ENCODE measurements at regions not wholly inside any gene's neighbourhood (a gene's known extent, or its start where the extent isn't known, plus 50 kb on each side); places are given as distances from the start of the nearest gene placed in this dataset.

DNA sequence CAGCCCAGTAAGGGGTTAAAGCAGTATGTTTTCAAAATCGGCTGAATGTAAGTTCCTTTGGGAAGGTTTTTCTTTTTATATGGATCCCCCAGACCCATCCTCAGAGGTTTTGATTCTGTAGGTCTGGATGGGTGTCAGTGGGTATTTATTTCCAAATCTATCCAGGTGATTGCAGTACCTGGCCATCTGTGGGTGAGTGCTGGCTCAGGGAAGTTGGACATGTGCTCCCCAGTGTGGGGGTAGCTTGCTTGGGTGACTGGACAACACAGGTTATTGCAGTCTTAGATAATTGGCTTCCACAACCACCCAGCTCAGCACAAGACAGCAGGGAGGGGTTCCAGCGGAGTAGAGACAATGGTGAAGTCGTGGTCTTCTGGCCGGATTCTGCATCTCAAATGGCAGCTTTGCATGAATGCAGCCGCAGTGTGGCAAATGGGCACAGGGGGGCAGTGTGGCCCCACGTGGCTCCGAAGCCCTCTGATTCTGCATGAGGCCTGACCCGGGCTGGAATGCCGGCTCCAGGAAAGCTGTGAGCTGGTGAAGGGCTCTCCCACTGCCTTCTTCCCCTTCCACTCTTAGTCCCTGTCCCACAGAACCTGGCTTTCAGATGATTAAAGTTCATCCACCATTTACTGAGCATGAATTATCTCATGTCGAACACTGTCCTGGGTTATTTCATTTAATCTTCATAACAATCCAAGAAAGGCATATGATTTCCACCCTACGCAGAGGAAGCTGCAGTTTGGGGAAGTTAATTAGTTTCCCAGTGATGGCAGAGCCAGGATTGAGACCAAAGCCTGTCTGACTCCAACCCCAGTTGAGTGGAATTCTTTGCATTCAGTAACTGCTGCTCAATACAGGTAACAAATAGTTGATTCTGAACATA lies 64.5 kb upstream of the SYPL1 start:
- H3K27me3 ChIP-seq: no peaks in the 10 kb centered on the region
- H3K36me3 ChIP-seq (replicated peaks in 1 of 2): no peaks in the 10 kb centered on the region
- TF ChIP-seq POLR2A (IDR thresholded peaks at IDR 0.05): peak in 1 of 2 donors; percentile 35
- TF ChIP-seq, protein P1, sequence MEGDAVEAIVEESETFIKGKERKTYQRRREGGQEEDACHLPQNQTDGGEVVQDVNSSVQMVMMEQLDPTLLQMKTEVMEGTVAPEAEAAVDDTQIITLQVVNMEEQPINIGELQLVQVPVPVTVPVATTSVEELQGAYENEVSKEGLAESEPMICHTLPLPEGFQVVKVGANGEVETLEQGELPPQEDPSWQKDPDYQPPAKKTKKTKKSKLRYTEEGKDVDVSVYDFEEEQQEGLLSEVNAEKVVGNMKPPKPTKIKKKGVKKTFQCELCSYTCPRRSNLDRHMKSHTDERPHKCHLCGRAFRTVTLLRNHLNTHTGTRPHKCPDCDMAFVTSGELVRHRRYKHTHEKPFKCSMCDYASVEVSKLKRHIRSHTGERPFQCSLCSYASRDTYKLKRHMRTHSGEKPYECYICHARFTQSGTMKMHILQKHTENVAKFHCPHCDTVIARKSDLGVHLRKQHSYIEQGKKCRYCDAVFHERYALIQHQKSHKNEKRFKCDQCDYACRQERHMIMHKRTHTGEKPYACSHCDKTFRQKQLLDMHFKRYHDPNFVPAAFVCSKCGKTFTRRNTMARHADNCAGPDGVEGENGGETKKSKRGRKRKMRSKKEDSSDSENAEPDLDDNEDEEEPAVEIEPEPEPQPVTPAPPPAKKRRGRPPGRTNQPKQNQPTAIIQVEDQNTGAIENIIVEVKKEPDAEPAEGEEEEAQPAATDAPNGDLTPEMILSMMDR (IDR thresholded peaks at IDR 0.05): peak; percentile 85 to 99 (median 97)
- H3K4me3 ChIP-seq: no peak overlapping the region
- 15 to 21% (median 17%) methylated on average over 8 to 11 of the region's 11 CpGs for WGBS, 4 donors
- intact Hi-C loops (cut with DNase I): loop anchor here (5.0 to 10.0 kb wide), 2 partner anchors 286 to 548 kb away; no protein-coding TSS in a partner anchor
- no peaks in the 10 kb centered on the region for H3K9me3 ChIP-seq (replicated peaks in 1 of 3)
- no peaks in the 10 kb centered on the region for H3K4me1 ChIP-seq (replicated peaks in 1 of 2)
- peak overlapping the region in 1 of 5 donors; percentile 60 for H3K27ac ChIP-seq
- peak; percentile 77 to 95 (median 87) for DNase-seq

DNA sequence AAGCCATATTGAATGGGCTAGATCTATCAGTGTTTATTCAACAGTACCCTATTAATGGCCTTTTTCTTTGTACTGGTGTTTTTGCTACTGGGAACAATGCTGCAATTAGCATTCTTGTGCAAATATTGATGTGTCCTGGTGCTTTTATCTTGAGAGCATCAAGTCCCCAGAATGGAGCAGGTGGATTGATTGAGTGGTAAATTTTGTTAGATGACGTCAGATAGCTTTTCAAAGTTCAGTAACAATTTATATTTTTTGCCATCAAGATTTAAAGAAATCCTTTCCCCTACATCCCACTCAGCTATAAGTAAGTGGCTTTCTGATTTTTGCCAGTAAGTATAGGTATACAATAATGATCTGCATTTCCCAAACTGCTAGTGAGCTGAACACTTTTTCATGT lies 63.4 kb upstream of the SYPL1 start:
- Histone ChIP-seq H3K4me3 (no peak overlapping the region), H3K4me1 (replicated peaks in 1 of 2) (no peaks in the 10 kb centered on the region), H3K9me3 (replicated peaks in 1 of 3) (no peaks in the 10 kb centered on the region), H3K27ac (no peak overlapping the region), H3K36me3 (replicated peaks in 1 of 2) (no peaks in the 10 kb centered on the region), H3K27me3 (no peaks in the 10 kb centered on the region)
- DNase-seq: no peak
- intact Hi-C loops (cut with DNase I): loop anchor here (5.0 to 10.0 kb wide), 2 partner anchors 287 to 549 kb away; no protein-coding TSS in a partner anchor
- TF ChIP-seq, protein P1 (IDR thresholded peaks at IDR 0.05): no peak
- no peak for TF ChIP-seq POLR2A (IDR thresholded peaks at IDR 0.05)
- WGBS, 4 donors: 55 to 76% (median 66%) methylated on average over 1 of the region's 1 CpG

DNA sequence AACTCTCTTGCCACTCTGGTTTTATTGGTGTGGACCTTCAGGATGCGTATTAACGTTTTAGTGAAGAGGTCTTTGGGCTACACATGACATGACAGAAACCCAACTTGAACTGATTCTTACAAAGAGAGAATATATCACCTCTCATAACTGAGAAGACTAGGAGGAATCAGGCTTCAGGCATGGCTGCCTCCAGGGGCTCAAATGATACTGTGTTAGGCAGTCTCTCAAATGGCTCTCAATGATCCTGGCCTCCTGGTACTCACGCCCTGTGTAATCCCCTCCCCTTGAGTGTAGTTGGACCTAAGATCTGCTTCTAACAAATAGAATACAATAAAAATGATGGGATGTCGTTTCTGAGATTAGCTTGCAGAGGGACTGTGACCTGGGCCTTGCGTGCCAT lies 58.5 kb upstream of the SYPL1 start:
- Histone ChIP-seq H3K9me3 (replicated peaks in 1 of 3) (no peaks in the 10 kb centered on the region), H3K4me3 (no peak overlapping the region), H3K4me1 (replicated peaks in 1 of 2) (no peaks in the 10 kb centered on the region), H3K27me3 (no peaks in the 10 kb centered on the region), H3K27ac (no peak overlapping the region), H3K36me3 (replicated peaks in 1 of 2) (no peaks in the 10 kb centered on the region)
- 89 to 94% (median 91%) methylated on average over 5 of the region's 5 CpGs for WGBS, 4 donors
- intact Hi-C loops (cut with DNase I): loop anchor here in 1 of 2 donors (10.0 kb wide), 1 partner anchor 554 kb away; no protein-coding TSS in a partner anchor
- TF ChIP-seq, protein P1 (IDR thresholded peaks at IDR 0.05): no peak
- TF ChIP-seq POLR2A (IDR thresholded peaks at IDR 0.05): no peak
- no peak for DNase-seq

- 76 to 89% (median 85%) methylated on average over 3 of the region's 3 CpGs for WGBS, 4 donors
Measured at GRCh38 chr7:106169821-106170610, 57.9 kb upstream of the SYPL1 start.

More at GRCh38 chr7:106169821-106170610, 57.9 kb upstream of the SYPL1 start:
- Histone ChIP-seq H3K36me3 (replicated peaks in 1 of 2) (no peaks in the 10 kb centered on the region), H3K9me3 (replicated peaks in 1 of 3) (no peaks in the 10 kb centered on the region), H3K4me3 (no peak overlapping the region), H3K27me3 (no peaks in the 10 kb centered on the region), H3K27ac (no peak overlapping the region), H3K4me1 (replicated peaks in 1 of 2) (no peaks in the 10 kb centered on the region)
- no peak for TF ChIP-seq POLR2A (IDR thresholded peaks at IDR 0.05)
- intact Hi-C loops (cut with DNase I): loop anchor here in 1 of 2 donors (10.0 kb wide), 1 partner anchor 555 kb away; no protein-coding TSS in a partner anchor
- DNase-seq: no peak

All from adrenal gland (tissue), 9 donors.